GM18507 (cell line): ENCODE measurements at regions not wholly inside any gene's neighbourhood (a gene's known extent, or its start where the extent isn't known, plus 50 kb on each side); places are given as distances from the start of the nearest gene placed in this dataset.

Experiments used
- DNase-seq: peaks from one replicate; pipeline ENCODE4 v3.0.0; 2011; ENCODE audit warnings: low read depth; ENCODE audit not compliant: insufficient read length; ENCODE audit errors: extremely low spot score
- FAIRE-seq: peaks from 2 replicates; lab custom pipeline; 2011; peaks lifted over from hg19 to GRCh38; lab: Jason Lieb, UNC

DNA sequence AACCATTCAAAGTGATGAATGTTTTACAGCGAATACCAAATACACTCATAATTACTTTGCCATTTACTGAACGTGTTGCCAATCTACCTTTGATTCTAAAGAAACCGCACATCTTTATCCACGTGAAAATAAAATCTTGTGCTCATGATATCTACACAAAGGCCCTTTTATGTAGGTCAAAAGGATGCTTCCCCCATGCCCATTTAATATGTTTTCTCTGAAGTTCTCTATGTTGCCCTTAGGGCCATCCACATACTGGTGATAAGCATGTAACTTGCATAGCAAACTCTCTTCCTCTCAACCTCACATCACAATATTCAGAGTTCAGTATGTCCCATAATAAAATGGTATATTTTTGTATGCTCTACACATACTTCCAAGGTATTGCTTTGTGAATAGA, 380.0 kb upstream of the FIGN start:
- FAIRE-seq (no peak), DNase-seq (no peak)

DNA sequence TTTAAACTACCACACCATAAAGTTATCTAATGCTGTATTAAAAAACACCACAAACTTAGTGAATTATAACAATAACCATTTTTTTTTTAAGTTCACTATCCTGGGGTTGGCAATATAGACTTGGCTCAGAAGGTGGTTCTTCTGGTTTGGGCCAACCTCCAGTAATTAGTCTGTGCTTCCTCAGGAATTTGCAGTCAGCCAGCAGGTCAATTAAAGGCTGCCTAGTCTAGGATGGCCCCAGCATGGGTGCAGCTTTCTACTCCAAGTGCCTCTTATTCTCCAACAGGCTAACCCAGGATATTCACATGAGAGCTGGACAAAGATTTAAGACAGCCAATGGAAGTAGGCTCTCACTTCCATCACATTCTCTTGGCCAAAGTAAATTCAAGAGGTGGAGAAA, 379.1 kb upstream of the FIGN start:
- DNase-seq (no peak), FAIRE-seq (no peak)

DNA sequence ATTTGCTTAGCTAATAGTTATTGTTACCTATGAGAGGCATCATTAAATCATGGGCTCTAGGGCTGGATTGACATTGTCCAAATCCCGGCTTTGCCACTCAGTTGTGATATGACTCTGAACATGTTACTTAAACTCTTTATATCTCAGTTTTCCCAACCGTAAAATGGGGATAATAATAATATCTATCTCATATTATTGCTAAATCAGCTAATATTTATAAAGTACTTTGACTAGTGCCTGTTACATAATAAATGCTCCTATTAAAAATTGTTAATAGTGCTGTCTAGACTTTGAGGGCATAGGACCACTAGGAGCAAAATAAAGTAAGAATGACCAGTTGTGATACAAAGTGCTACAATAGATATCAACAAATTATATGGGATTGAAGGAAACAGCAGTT, 376.3 kb upstream of the FIGN start:
- DNase-seq, result no peak
- no peak for FAIRE-seq

DNA sequence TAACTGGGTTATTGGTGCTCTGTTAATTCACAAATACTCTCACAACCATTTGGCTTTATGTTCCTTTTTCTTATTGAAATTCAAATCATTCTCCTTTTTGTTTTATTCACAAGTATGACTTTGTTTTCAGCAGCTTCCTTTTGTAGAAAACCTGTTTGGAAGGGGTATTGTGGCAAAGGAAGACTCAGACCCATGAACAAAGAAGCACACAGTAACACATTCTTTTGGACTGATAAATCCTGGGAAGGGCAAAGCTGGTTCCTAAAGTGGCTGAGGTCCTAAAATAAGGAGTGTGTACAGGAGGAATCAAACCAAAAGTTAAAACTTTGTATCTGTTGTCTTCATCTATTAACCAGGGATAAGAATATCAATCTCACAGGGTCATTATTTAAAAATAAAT, 374.7 kb upstream of the FIGN start:
- DNase-seq (no peak), FAIRE-seq (no peak)

DNA sequence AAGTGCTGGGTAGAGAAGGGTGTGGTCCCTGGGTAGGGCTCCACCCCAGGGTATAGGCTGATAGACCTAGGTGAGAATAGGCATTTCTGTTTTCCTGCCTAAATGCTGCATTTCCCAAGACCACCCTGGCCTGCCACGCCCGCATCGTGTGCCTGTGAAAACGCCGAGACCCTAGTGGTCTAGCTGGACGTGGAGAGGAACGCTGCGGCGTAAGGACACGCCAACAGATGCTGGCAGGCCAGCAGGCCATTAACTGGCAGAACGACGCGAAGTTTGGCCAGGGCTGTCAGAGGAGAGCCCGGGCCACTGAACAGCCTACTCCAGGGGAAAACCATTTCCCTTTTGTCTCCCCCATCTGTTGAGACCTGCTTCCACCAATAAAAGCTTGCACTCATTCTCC, 373.2 kb upstream of the FIGN start:
- FAIRE-seq, result no peak

DNA sequence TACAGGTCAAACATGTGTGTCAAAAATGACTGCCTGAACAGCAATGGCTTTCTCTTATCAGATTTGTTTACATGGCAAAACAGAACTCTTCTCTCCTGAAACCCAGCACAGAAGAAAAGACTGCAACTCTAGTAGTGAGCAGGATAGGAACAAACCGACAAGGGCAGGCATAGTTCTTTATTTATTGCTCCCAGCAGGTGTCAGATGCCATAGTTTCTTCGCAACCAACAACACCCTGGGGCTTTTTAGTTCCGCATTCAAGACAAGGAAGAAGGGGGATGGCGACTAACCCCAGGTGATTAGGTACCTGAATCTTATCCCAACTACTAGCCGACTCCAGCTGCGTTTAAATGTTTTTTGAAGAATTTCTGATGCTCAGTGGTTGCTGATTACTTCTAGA, 367.5 kb upstream of the FIGN start:
- DNase-seq (no peak), FAIRE-seq (no peak)

More for the DNA sequence above, 373.2 kb upstream of the FIGN start:
- no peak for DNase-seq

GRCh38 chr2:164102366-164102765, 366.6 kb upstream of the FIGN start:
- FAIRE-seq (no peak), DNase-seq (no peak)

DNA sequence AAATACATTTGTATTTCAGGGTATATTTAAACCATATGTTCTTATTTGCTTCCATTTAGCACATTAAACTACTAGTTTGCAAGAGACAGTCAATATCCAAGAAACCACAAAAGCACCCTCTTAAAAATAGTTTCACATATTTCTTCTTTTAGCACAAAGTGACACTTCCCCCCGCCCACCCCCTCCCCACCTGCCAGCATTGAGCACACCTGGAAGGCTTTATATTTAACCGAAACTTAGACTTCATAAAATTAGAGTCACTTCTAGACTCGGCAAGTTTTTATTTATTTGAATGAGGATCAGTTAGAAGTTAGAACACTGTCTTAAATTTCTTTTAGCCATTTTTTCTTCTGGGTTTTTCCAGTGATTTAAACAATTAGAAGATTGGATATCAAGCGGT, 355.9 kb upstream of the FIGN start:
- FAIRE-seq (no peak), DNase-seq (no peak)

- no peak for DNase-seq
- no peak for FAIRE-seq
These were observed 354.7 kb upstream of the FIGN start for GRCh38 chr2:164090533-164090932.

DNA sequence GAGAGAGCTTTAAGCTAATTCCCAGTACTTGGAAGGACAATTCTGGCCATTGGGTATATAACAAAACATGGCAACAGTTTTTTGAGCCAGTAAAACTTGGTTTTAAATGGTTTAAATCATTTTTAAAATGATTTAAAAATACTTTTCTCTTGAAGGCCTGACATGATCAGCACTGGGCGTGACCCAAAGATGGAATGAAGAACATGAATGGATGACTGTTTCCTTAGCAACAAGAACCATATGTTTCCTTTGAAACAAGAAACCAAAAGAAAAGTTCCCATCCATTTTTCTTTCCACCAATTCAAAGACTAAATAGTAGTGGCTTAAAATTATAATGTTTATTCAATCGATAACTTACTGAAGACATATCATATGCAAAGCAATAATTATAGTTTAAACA, 348.3 kb upstream of the FIGN start:
- no peak for DNase-seq
- no peak for FAIRE-seq

DNA sequence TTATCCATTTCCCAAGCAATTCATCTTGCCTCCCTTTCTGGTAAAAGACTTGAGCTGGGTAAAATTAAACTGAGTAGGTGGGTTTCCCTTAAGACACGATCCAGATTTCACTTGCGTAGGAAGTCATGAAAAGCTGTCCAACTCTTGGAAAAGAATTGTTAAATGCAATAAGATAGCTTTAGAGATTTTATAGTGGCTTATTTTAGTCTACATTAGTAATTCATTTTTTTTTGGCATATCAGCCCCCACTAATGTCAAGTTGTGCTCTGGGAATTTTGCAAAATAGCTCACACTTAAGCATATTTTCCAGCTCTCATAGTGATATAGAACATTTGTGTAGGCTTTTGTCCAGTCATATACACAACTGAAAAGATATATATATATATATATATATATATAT, 344.7 kb upstream of the FIGN start:
- no peak for FAIRE-seq
- DNase-seq, result no peak

DNA sequence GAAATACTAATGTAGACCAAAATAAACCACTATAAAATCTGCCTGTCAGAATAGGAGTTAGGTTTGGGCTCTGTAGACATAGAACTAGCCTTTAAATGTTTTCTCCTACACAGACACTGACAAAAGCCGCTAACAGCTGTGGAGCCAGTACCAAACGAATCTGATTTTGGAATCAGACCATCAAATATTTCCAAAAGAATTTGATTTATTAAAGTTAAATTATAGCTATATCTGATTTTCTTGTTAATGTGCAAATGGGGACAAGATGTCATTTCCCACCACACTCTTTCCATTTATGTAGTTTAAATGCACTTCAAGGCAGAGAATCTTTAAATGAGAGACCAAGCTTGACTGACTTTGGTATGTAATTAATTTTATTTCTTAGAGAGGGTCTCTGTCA, 343.4 kb upstream of the FIGN start:
- DNase-seq, result no peak
- FAIRE-seq, result no peak

- no peak for FAIRE-seq
These were observed 342.6 kb upstream of the FIGN start for GRCh38 chr2:164078421-164078820.

DNA sequence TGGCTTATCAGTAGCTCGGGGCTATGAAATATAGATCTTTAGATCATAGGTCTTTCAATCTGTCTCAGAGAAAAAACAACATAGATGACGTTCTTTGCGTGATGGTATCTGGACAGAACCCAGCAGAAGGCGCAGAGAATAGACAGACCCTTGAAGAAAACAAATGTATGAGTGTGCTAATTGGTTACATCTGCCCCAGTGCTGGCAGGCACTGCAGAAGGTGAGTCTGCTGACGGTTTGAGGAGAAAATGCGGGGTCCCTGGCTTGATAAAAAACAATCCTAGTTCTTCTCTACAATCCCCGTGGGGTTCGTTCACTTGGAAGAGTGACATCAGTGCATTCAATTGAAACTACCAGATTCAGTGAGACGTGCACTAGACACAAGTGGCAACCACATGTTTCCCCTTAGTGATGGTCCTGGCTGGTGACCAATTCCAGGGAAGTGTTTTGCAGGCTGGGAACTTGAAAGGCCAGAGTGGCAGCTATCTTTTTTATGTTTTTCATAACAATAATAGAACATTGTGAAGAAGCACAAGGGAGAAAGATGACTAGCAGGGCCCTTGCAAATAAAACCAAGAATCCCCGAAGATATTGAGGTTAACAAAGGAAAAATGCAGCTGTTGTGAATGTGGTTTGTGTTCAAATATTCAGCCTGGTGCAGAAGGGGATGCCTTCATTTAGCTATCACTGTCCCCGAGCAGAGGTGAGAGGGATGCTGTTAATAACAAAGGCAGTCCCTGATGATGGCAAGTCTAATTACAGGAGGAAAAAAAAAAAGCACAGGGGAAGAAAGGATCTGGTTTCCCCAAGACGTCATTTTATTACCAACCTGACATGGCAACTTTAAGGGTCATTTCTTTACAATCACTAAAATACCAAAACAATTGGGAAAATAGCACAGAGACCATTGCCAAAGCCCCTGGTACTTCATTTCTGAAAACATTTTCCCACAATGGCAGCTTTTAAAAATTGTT, 337.6 kb upstream of the FIGN start:
- FAIRE-seq (no peak), DNase-seq (no peak)

More at GRCh38 chr2:164078421-164078820, 342.6 kb upstream of the FIGN start:
- no peak for DNase-seq

GRCh38 chr2:164069540-164069939, 333.7 kb upstream of the FIGN start:
- FAIRE-seq (no peak), DNase-seq (no peak)

DNA sequence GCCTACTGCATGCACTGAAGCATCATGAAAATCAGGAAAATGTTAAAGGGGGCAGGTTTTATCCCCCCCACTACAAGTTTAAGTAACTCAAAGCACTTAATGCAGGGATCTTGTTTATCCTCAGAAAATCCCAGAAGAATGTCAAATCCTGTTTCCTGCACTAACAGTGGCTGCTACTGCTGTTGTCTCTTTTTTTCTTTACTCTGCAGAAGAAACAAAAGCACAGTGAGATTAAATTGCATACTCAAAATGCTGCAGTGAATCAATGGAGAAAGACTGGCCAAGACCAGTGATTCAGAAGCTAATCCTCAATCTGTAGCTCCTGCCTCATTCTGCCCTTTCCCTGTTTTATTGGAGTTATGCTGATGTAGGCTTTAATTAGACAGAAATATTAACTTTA, 332.3 kb upstream of the FIGN start:
- no peak for FAIRE-seq
- no peak for DNase-seq

- FAIRE-seq, result no peak
These were observed 330.3 kb upstream of the FIGN start for GRCh38 chr2:164066095-164066494.

DNA sequence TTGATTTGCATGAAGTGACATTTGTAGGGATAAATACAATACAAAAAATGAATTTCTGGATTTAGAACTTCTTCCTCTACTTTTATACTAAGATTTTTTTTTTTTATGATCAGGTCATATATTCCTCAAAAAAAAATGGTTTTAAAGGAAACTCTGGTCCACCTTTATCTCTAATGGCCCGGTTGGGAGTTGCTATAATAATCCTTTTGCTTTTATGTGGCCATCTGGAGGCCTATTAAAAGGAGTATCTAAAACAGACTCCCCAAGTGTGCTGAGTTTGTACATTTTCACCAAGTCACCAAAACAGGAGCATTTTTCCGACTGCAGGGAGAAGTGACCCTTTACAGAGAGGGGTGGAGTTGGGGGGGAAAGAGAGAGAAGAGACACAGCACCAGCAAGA, 329.2 kb upstream of the FIGN start:
- FAIRE-seq (no peak), DNase-seq (no peak)

More at GRCh38 chr2:164066095-164066494, 330.3 kb upstream of the FIGN start:
- no peak for DNase-seq

DNA sequence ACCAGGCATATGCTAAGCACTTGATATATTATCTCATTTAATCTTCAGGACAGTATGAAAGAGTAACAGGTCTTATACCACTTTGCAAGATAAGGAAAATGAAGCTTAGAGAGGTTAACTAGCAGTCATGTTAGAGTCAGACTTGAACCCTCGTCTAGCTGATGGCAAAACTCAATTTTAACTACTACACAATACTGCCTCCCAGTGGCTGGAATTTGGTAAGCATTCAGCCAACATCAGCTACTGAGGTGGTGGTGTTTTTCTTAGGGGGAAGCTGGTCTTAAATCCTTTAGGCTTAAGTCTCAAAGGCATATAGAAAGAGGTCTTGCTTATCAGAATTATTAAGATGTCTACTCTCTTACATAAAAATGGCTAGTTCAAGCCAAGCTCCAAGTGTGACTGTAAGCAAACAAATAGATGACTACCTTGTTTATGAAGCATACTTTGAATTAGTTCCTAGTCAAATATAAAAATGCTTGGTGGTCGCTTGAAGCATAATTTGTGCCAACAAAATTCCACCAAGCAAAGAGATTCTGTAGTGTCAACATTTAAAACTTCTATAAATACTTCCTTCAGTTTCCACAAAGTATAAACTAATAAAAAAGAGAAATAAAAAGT, 325.4 kb upstream of the FIGN start:
- FAIRE-seq, result peak; percentile 79
- peak; percentile 7 for DNase-seq

DNA sequence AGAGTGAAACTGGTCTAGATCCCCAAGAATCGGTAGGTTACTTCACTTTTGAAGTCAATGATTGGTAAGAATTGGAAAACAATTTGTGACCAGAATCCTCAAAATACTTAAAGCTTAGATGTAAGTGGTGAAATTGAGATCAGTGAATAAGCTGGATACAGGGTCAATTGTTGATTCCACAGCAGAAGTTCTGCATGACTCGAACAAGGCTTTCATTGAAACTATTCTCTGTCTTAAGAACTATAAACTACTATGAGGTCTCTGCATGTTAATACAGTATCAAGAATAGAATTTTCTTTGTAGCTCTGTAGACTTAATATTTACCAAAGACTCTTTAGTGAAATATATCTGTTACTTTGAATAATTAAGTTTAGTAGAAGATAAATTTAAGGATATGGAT, 324.2 kb upstream of the FIGN start:
- DNase-seq (no peak), FAIRE-seq (no peak)

DNA sequence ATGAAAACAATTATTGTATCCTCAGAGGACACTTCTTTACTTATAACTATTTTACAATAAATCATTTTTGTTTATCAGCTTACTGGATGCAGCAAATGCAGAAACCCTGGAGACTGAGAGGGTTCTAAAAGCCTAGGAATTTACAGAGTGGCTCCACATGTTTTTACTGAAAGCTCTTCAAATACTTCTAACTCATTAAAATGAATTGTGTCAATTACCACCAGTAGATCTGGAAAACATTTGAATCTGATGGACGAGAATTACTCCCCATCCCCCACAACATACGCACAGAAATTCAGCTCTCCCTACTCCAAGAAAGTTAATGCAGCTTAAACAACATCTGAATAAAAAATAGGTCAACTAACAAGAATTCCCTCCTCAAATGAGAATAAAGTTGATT, 319.8 kb upstream of the FIGN start:
- DNase-seq (no peak), FAIRE-seq (no peak)
